GM12892 (cell line): ENCODE measurements at regions not wholly inside any gene's neighbourhood (a gene's known extent, or its start where the extent isn't known, plus 50 kb on each side); places are given as distances from the start of the nearest gene placed in this dataset.

Experiments
- POLR2A ChIP-seq: IDR thresholded peaks from 2 replicates; pipeline ENCODE4 v1.6.1; 2011; ENCODE audit warnings: low read depth, low read length, control low read depth
- POLR2AphosphoS5 ChIP-seq: IDR thresholded peaks from 2 replicates; pipeline ENCODE4 v1.6.1; 2011; ENCODE audit warnings: low read depth, low read length, control low read depth
- TAF1 ChIP-seq: IDR thresholded peaks from 2 replicates; pipeline ENCODE4 v1.6.1; 2011; ENCODE audit warnings: low read depth, mild to moderate bottlenecking, control low read depth, low read length, borderline replicate concordance

DNA sequence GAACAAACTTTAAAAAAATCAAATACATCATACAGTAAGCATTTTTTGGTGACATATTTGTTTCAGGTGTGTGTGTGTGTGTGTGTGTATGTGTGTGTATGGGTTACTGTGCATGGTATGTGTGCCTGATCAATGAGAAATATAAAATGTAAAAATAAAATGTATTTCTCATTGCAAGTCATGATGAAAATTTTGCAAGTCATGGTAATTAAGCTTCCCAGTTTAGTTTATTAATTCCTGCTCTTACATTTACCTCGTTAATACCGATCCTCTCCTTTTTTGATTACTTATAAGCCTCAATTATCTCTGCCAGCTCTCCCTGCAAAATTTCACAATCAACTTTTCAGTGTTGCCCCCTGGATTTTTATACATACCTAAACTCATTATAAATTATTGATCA, 114.6 kb upstream of the ADGRL3 start:
- TF ChIP-seq POLR2A (no peak), POLR2AphosphoS5 (no peak), TAF1 (no peak)
